GM23248 (cell line): ENCODE measurements at regions not wholly inside any gene's neighbourhood (a gene's known extent, or its start where the extent isn't known, plus 50 kb on each side); places are given as distances from the start of the nearest gene placed in this dataset.

Source experiments
- DNase-seq: peaks from one replicate; pipeline ENCODE4 v3.0.0-alpha.2; 2015
- H2AFZ ChIP-seq: fragments of 200-600 bp; sonication (generic); 2 replicates; pipeline ENCODE4 v1.6.1; 2016; ENCODE audit warnings: antibody characterized with exemption
- H3F3A ChIP-seq: fragments of 200-600 bp; sonication (generic); 2 replicates; pipeline ENCODE4 v1.6.1; 2016; ENCODE audit warnings: mild to moderate bottlenecking, antibody characterized with exemption, mixed run types; ENCODE audit not compliant: insufficient read depth
- H3K27ac ChIP-seq: fragments of 200-600 bp; sonication (generic); 2 replicates; pipeline ENCODE4 v1.5.1; 2016; ENCODE audit warnings: mild to moderate bottlenecking
- H3K27me3 ChIP-seq: fragments of 200-600 bp; sonication (generic); replicated peaks from 2 replicates; pipeline ENCODE4 v1.6.1; 2016; ENCODE audit warnings: mild to moderate bottlenecking; ENCODE audit not compliant: insufficient read depth
- H3K36me3 ChIP-seq: fragments of 200-600 bp; sonication (generic); 2 replicates; pipeline ENCODE4 v1.6.1; 2016; ENCODE audit warnings: low read depth, mild to moderate bottlenecking
- H3K4me1 ChIP-seq: fragments of 200-600 bp; sonication (generic); 2 replicates; pipeline ENCODE4 v1.6.1; 2016; ENCODE audit warnings: mild to moderate bottlenecking; ENCODE audit not compliant: insufficient read depth
- H3K4me2 ChIP-seq: fragments of 200-600 bp; sonication (generic); one replicate; pipeline ENCODE4 v1.6.1; 2016; ENCODE audit warnings: mild to moderate bottlenecking; ENCODE audit not compliant: unreplicated experiment
- H3K4me3 ChIP-seq: fragments of 200-600 bp; sonication (generic); 2 replicates; pipeline ENCODE4 v1.5.1; 2016; ENCODE audit warnings: mild to moderate bottlenecking
- H3K79me2 ChIP-seq: fragments of 200-600 bp; sonication (generic); 2 replicates; pipeline ENCODE4 v1.6.1; 2016; ENCODE audit warnings: mild to moderate bottlenecking; ENCODE audit not compliant: insufficient read depth
- H3K9ac ChIP-seq: fragments of 200-600 bp; sonication (generic); 2 replicates; pipeline ENCODE4 v1.6.1; 2016; ENCODE audit warnings: mild to moderate bottlenecking
- H3K9me2 ChIP-seq: fragments of 200-600 bp; sonication (generic); 2 replicates; pipeline ENCODE4 v1.6.1; 2016; ENCODE audit warnings: mixed run types, mild to moderate bottlenecking, moderate library complexity; ENCODE audit not compliant: insufficient read depth
- H3K9me3 ChIP-seq: fragments of 200-600 bp; sonication (generic); one replicate; pipeline ENCODE4 v1.6.1; 2017; ENCODE audit warnings: low read depth
- H4K20me1 ChIP-seq: fragments of 200-600 bp; sonication (generic); 2 replicates; pipeline ENCODE4 v1.6.0; 2016; ENCODE audit not compliant: insufficient read depth
- EZH2 ChIP-seq: fragments of 200-600 bp; sonication (generic); IDR thresholded peaks from 2 replicates; pipeline ENCODE4 v1.6.1; 2018; ENCODE audit warnings: antibody characterized with exemption, mild to moderate bottlenecking; ENCODE audit not compliant: insufficient read depth, poor library complexity, severe bottlenecking
- EZH2phosphoT487 ChIP-seq: fragments of 200-600 bp; sonication (generic); IDR thresholded peaks from 2 replicates; pipeline ENCODE4 v1.6.1; 2018; ENCODE audit warnings: antibody characterized with exemption, moderate library complexity, mild to moderate bottlenecking, low read depth; ENCODE audit not compliant: insufficient read depth
- WGBS, 2 experiments: methylation state at CpG; one replicate each; pipeline ENCODE4 v1.1.6; 2015 to 2017; ENCODE audit warnings: low lambda C conversion rate in 2 of 2, low coverage in 1 of 2; ENCODE audit errors: missing lambda C conversion rate in 2 of 2; 5-methylcytosine and 5-hydroxymethylcytosine counted together
- in situ Hi-C: fragments of 300-500 bp; cut with MboI; formaldehyde crosslinking; loops from 2 replicates; pipeline ENCODE4 v1.15.0; 2020

GRCh38 chr15:54854667-54855066 lies 342.1 kb downstream of the RSL24D1 start:
- Histone ChIP-seq H3K4me3 (no peak overlapping the region), H3F3A (no peaks in the 10 kb centered on the region), H3K79me2 (no peaks in the 10 kb centered on the region), H3K4me1 (no peaks in the 10 kb centered on the region), H3K9me2 (no peaks in the 10 kb centered on the region), H3K9me3 (no peaks in the 10 kb centered on the region), H3K4me2 (no peak overlapping the region), H2AFZ (no peak overlapping the region), H3K27me3 (no peaks in the 10 kb centered on the region), H3K36me3 (no peaks in the 10 kb centered on the region), H4K20me1 (no peaks in the 10 kb centered on the region), H3K27ac (no peak overlapping the region), H3K9ac (no peak overlapping the region)
- in situ Hi-C loops, result no loop called here
- WGBS, 2 experiments, result 41 to 42% methylated on average over 1 of the region's 1 CpG
- no peak for DNase-seq
- TF ChIP-seq EZH2phosphoT487 (no peak), EZH2 (no peak)

- in situ Hi-C loops, result no loop called here
These were observed 346.6 kb downstream of the RSL24D1 start for GRCh38 chr15:54850101-54850500.

GRCh38 chr15:54843006-54843405 lies 353.7 kb downstream of the RSL24D1 start:
- H4K20me1 ChIP-seq, result no peaks in the 10 kb centered on the region
- TF ChIP-seq EZH2 (no peak), EZH2phosphoT487 (no peak)
- H3F3A ChIP-seq, result no peaks in the 10 kb centered on the region
- H3K79me2 ChIP-seq, result no peaks in the 10 kb centered on the region
- no peaks in the 10 kb centered on the region for H3K4me1 ChIP-seq
- H3K36me3 ChIP-seq, result no peaks in the 10 kb centered on the region
- no peak overlapping the region for H3K9ac ChIP-seq
- H3K4me3 ChIP-seq, result no peak overlapping the region
- no peaks in the 10 kb centered on the region for H3K9me2 ChIP-seq
- no peak for DNase-seq
- H2AFZ ChIP-seq, result no peak overlapping the region
- no peaks in the 10 kb centered on the region for H3K27me3 ChIP-seq
- in situ Hi-C loops, result no loop called here
- no peak overlapping the region for H3K27ac ChIP-seq
- no peaks in the 10 kb centered on the region for H3K9me3 ChIP-seq
- no peak overlapping the region for H3K4me2 ChIP-seq

More at GRCh38 chr15:54850101-54850500, 346.6 kb downstream of the RSL24D1 start:
- H3K79me2 ChIP-seq, result no peaks in the 10 kb centered on the region
- H3K4me2 ChIP-seq, result no peak overlapping the region
- H4K20me1 ChIP-seq, result no peaks in the 10 kb centered on the region
- no peaks in the 10 kb centered on the region for H3K9me2 ChIP-seq
- H3K9me3 ChIP-seq, result no peaks in the 10 kb centered on the region
- H3K27ac ChIP-seq, result no peak overlapping the region
- TF ChIP-seq EZH2, result no peak
- TF ChIP-seq EZH2phosphoT487, result no peak
- no peak overlapping the region for H3K4me3 ChIP-seq
- H3K4me1 ChIP-seq, result no peaks in the 10 kb centered on the region
- H3K27me3 ChIP-seq, result no peaks in the 10 kb centered on the region
- H3K36me3 ChIP-seq, result no peaks in the 10 kb centered on the region
- H3F3A ChIP-seq, result no peaks in the 10 kb centered on the region
- H3K9ac ChIP-seq, result no peak overlapping the region
- no peak for DNase-seq
- H2AFZ ChIP-seq, result no peak overlapping the region
- WGBS, 2 experiments, result 6 to 10% methylated on average over 4 of the region's 4 CpGs

GRCh38 chr15:54841701-54842305 lies 354.9 kb downstream of the RSL24D1 start:
- Histone ChIP-seq H3K9me3 (no peaks in the 10 kb centered on the region), H3K36me3 (no peaks in the 10 kb centered on the region), H4K20me1 (no peaks in the 10 kb centered on the region), H3K4me1 (no peaks in the 10 kb centered on the region), H3K9ac (no peak overlapping the region), H3K9me2 (no peaks in the 10 kb centered on the region), H2AFZ (no peak overlapping the region), H3K79me2 (no peaks in the 10 kb centered on the region), H3F3A (no peaks in the 10 kb centered on the region), H3K4me2 (no peak overlapping the region), H3K27ac (no peak overlapping the region), H3K4me3 (no peak overlapping the region), H3K27me3 (no peaks in the 10 kb centered on the region)
- 7 to 18% methylated on average over 3 of the region's 3 CpGs for WGBS, 2 experiments
- TF ChIP-seq EZH2phosphoT487, result no peak
- no peak for TF ChIP-seq EZH2
- DNase-seq, result no peak
- in situ Hi-C loops, result no loop called here
